ENCODE measurements at regions not wholly inside any gene's neighbourhood (a gene's known extent, or its start where the extent isn't known, plus 50 kb on each side); places are given as distances from the start of the nearest gene placed in this dataset.

- in situ Hi-C loops (cut with MboI; ENCODE audit: low sequenced_read_pairs in 4 of 4) = no loop called here
- no peak for ATAC-seq
- intact Hi-C loops (cut with DNase I; ENCODE audit: low total_unique reads) = no loop called here
- H3K27me3 ChIP-seq = no peaks in the 10 kb centered on the region
- no peak overlapping the region for H3K4me3 ChIP-seq
- DNase-seq = no peak
- no peaks in the 10 kb centered on the region for H3K4me1 ChIP-seq
- TF ChIP-seq CTCF (IDR thresholded peaks at IDR 0.05 in 4 of 5, conservative IDR thresholded peaks at IDR 0.05 in 1 of 5) (no peak), POLR2A (IDR thresholded peaks at IDR 0.05) (no peak)
- no peaks in the 10 kb centered on the region for H3K9me3 ChIP-seq
- no peaks in the 10 kb centered on the region for H3K36me3 ChIP-seq
- no peak overlapping the region for H3K27ac ChIP-seq
These were observed 1065.2 kb upstream of the CNTN5 start for GRCh38 chr11:97955595-97955994.

- no peak for DNase-seq
- Histone ChIP-seq H3K36me3 (no peaks in the 10 kb centered on the region), H3K9me3 (no peaks in the 10 kb centered on the region), H3K27me3 (no peaks in the 10 kb centered on the region), H3K4me3 (no peak overlapping the region), H3K27ac (no peak overlapping the region), H3K4me1 (no peaks in the 10 kb centered on the region)
- no peak for TF ChIP-seq POLR2A (IDR thresholded peaks at IDR 0.05)
- no peak for TF ChIP-seq CTCF (IDR thresholded peaks at IDR 0.05 in 4 of 5, conservative IDR thresholded peaks at IDR 0.05 in 1 of 5)
- intact Hi-C loops (cut with DNase I; ENCODE audit: low total_unique reads) (no loop called here), in situ Hi-C loops (cut with MboI; ENCODE audit: low sequenced_read_pairs in 4 of 4) (no loop called here)
- no peak for ATAC-seq
These were observed 1063.8 kb upstream of the CNTN5 start for GRCh38 chr11:97956904-97957303.

- no peak for DNase-seq
- intact Hi-C loops (cut with DNase I; ENCODE audit: low total_unique reads) (no loop called here), in situ Hi-C loops (cut with MboI; ENCODE audit: low sequenced_read_pairs in 4 of 4) (no loop called here)
- no peak for ATAC-seq
- Histone ChIP-seq H3K36me3 (no peaks in the 10 kb centered on the region), H3K9me3 (no peaks in the 10 kb centered on the region), H3K4me3 (no peak overlapping the region), H3K4me1 (no peaks in the 10 kb centered on the region), H3K27ac (no peak overlapping the region), H3K27me3 (no peaks in the 10 kb centered on the region)
- TF ChIP-seq CTCF (IDR thresholded peaks at IDR 0.05 in 4 of 5, conservative IDR thresholded peaks at IDR 0.05 in 1 of 5) (no peak), POLR2A (IDR thresholded peaks at IDR 0.05) (no peak)
These were observed 1059.3 kb upstream of the CNTN5 start for GRCh38 chr11:97961431-97961830.

- no peaks in the 10 kb centered on the region for H3K27me3 ChIP-seq
These were observed 1058.0 kb upstream of the CNTN5 start for GRCh38 chr11:97962758-97963157.

More at GRCh38 chr11:97962758-97963157, 1058.0 kb upstream of the CNTN5 start:
- TF ChIP-seq POLR2A (IDR thresholded peaks at IDR 0.05) (no peak), CTCF (IDR thresholded peaks at IDR 0.05 in 4 of 5, conservative IDR thresholded peaks at IDR 0.05 in 1 of 5) (no peak)
- ATAC-seq (no peak), DNase-seq (no peak)
- Histone ChIP-seq H3K4me1 (no peaks in the 10 kb centered on the region), H3K9me3 (no peaks in the 10 kb centered on the region), H3K27ac (no peak overlapping the region), H3K4me3 (no peak overlapping the region), H3K36me3 (no peaks in the 10 kb centered on the region)
- intact Hi-C loops (cut with DNase I; ENCODE audit: low total_unique reads) (no loop called here), in situ Hi-C loops (cut with MboI; ENCODE audit: low sequenced_read_pairs in 4 of 4) (no loop called here)

All from gastrocnemius medialis (tissue), 4 donors.